SK-N-SH (cell line): ENCODE measurements at regions not wholly inside any gene's neighbourhood (a gene's known extent, or its start where the extent isn't known, plus 50 kb on each side); places are given as distances from the start of the nearest gene placed in this dataset.

Source experiments
- CTCF ChIA-PET: fragments of 300-600, 350-600 bp; formaldehyde crosslinking; extraction: SDS; loops from one replicate; lab custom pipeline; 2021; lab: Yijun Ruan, JAX
- POLR2A ChIA-PET: fragments of 350-600 bp; sonication (Branson Sonifier 250); formaldehyde crosslinking; extraction: SDS; loops from one replicate; lab custom pipeline; 2020; ENCODE audit warnings: antibody characterized with exemption, inconsistent platforms; lab: Yijun Ruan, JAX
- DNase-seq: peaks from one replicate; pipeline ENCODE4 v3.0.0; 2012
- H2AFZ ChIP-seq: fragments of 200-600 bp; sonication (generic); 2 replicates; pipeline ENCODE4 v1.8.1; 2016; ENCODE audit warnings: antibody characterized with exemption, mild to moderate bottlenecking, low read depth
- H3F3A ChIP-seq: fragments of 200-600 bp; sonication (generic); replicated peaks from 2 replicates; pipeline ENCODE3; 2016; ENCODE audit warnings: antibody characterized with exemption, mild to moderate bottlenecking; ENCODE audit not compliant: insufficient read depth
- H3K27ac ChIP-seq, 2 experiments: fragments of 200-500 bp in 1 of 2; fragments of 200-600 bp in 1 of 2; sonication (Bioruptor generic) in 1 of 2; sonication (generic), shearing (Covaris generic) in 1 of 2; 2 replicates each; pipeline versions ENCODE4 v1.5.1 to v1.6.1; 2014 to 2016; ENCODE audit warnings: low read depth in 2 of 2, inconsistent platforms in 1 of 2, low read length in 1 of 2, mild to moderate bottlenecking in 1 of 2, mixed read lengths in 1 of 2
- H3K27me3 ChIP-seq: fragments of 200-600 bp; sonication (generic), shearing (Covaris generic); 2 replicates; pipeline ENCODE4 v1.6.1; 2016; ENCODE audit warnings: mixed run types; ENCODE audit not compliant: insufficient read depth
- H3K36me3 ChIP-seq, 2 experiments: fragments of 200-500 bp in 1 of 2; fragments of 200-600 bp in 1 of 2; sonication (Bioruptor generic) in 1 of 2; sonication (generic) in 1 of 2; replicated peaks in 1 of 2; 2 replicates each; pipeline versions ENCODE3 to v1.5.1; 2014 to 2016; ENCODE audit warnings: low read length in 1 of 2, mild to moderate bottlenecking in 1 of 2; ENCODE audit not compliant: insufficient read depth in 2 of 2, control insufficient read depth in 1 of 2
- H3K4me1 ChIP-seq, 2 experiments: fragments of 200-500 bp in 1 of 2; fragments of 200-600 bp in 1 of 2; sonication (Bioruptor generic) in 1 of 2; sonication (generic), shearing (Covaris generic) in 1 of 2; 2 replicates each; pipeline versions ENCODE4 v1.5.1 to v1.6.1; 2014 to 2016; ENCODE audit warnings: low read depth in 1 of 2, low read length in 1 of 2, mixed run types in 1 of 2; ENCODE audit not compliant: insufficient read depth in 2 of 2, control insufficient read depth in 1 of 2
- H3K4me2 ChIP-seq: fragments of 200-600 bp; sonication (generic), shearing (Covaris generic); 2 replicates; pipeline ENCODE4 v1.6.1; 2017; ENCODE audit warnings: mixed run types
- H3K4me3 ChIP-seq, 2 experiments: fragments of 200-500 bp in 1 of 2; fragments of 200-600 bp in 1 of 2; sonication (Bioruptor generic) in 1 of 2; sonication (generic), shearing (Covaris generic) in 1 of 2; 2 replicates each; pipeline versions ENCODE4 v1.5.1 to v1.8.1; 2014 to 2016; ENCODE audit warnings: low read depth in 2 of 2, inconsistent platforms in 1 of 2, low read length in 1 of 2, mild to moderate bottlenecking in 1 of 2, mixed read lengths in 1 of 2, moderate library complexity in 1 of 2
- H3K79me2 ChIP-seq: fragments of 200-600 bp; sonication (generic); 2 replicates; pipeline ENCODE4 v1.8.1; 2017; ENCODE audit warnings: mild to moderate bottlenecking; ENCODE audit not compliant: insufficient read depth
- H3K9ac ChIP-seq: fragments of 200-600 bp; sonication (generic); 2 replicates; pipeline ENCODE4 v1.6.1; 2017; ENCODE audit warnings: mixed run types
- H3K9me2 ChIP-seq: fragments of 200-600 bp; sonication (generic); 2 replicates; pipeline ENCODE4 v1.6.1; 2017; ENCODE audit warnings: mixed run types
- H3K9me3 ChIP-seq: fragments of 200-600 bp; sonication (generic); 2 replicates; pipeline ENCODE4 v1.6.1; 2017; ENCODE audit warnings: mixed run types, mild to moderate bottlenecking, moderate library complexity
- H4K20me1 ChIP-seq: fragments of 200-600 bp; sonication (generic); 2 replicates; pipeline ENCODE4 v1.6.1; 2017; ENCODE audit warnings: mild to moderate bottlenecking, mixed run types; ENCODE audit not compliant: insufficient read depth
- CHD2 ChIP-seq: fragments of 150-350 bp; IDR thresholded peaks from 2 replicates; pipeline ENCODE4 v1.6.1; 2018; ENCODE audit warnings: low read length; ENCODE audit not compliant: partially characterized antibody
- EP300 ChIP-seq, 2 experiments: IDR thresholded peaks; 2 replicates each; pipeline versions ENCODE4 v1.4.0 to v1.6.1; 2012; ENCODE audit warnings: borderline replicate concordance in 1 of 2, low read depth in 1 of 2, low read length in 1 of 2
- FOSL2 ChIP-seq: IDR thresholded peaks from 2 replicates; pipeline ENCODE4 v1.4.0; 2012; ENCODE audit warnings: low read depth, mild to moderate bottlenecking, moderate library complexity, borderline replicate concordance
- FOXJ3 ChIP-seq: sonication (generic); formaldehyde crosslinking; IDR thresholded peaks from 2 replicates; pipeline ENCODE4 v1.5.1; 2020; ENCODE audit warnings: mild to moderate bottlenecking, missing genetic modification reagents
- GATA2 ChIP-seq: sonication (generic); formaldehyde crosslinking; IDR thresholded peaks from 2 replicates; pipeline ENCODE4 v1.5.0; 2020; ENCODE audit warnings: mild to moderate bottlenecking, missing genetic modification reagents
- MEF2A ChIP-seq: IDR thresholded peaks from 2 replicates; pipeline ENCODE4 v1.4.0; 2012; ENCODE audit warnings: low read depth, borderline replicate concordance
- NFIC ChIP-seq: IDR thresholded peaks from 2 replicates; pipeline ENCODE4 v1.4.0; 2012; ENCODE audit warnings: borderline replicate concordance
- PBX3 ChIP-seq: IDR thresholded peaks from 2 replicates; pipeline ENCODE4; 2012
- RCOR1 ChIP-seq: fragments of 150-350 bp; IDR thresholded peaks from 2 replicates; pipeline ENCODE4 v1.6.1; 2017; ENCODE audit warnings: antibody characterized with exemption, low read length
- RXRA ChIP-seq: IDR thresholded peaks from 2 replicates; pipeline ENCODE4 v1.4.0; 2012; ENCODE audit warnings: low read depth, mild to moderate bottlenecking, borderline replicate concordance
- TCF12 ChIP-seq: IDR thresholded peaks from 2 replicates; pipeline ENCODE4 v1.4.0; 2012
- USF2 ChIP-seq: fragments of 150-350 bp; IDR thresholded peaks from 2 replicates; pipeline ENCODE4 v1.6.1; 2017; ENCODE audit warnings: antibody characterized with exemption, low read length, low read depth, borderline replicate concordance
- WGBS: methylation state at CpG from one replicate; pipeline ENCODE4 v1.1.6; 2017; ENCODE audit warnings: low lambda C conversion rate; 5-methylcytosine and 5-hydroxymethylcytosine counted together
- TF ChIP-seq, protein P1 (sequence below): fragments of 200-600 bp; sonication (generic); IDR thresholded peaks from 2 replicates; pipeline ENCODE4 v1.6.1; 2017; ENCODE audit warnings: antibody characterized with exemption, mild to moderate bottlenecking, moderate library complexity
- TF ChIP-seq, protein P2 (sequence below): IDR thresholded peaks from 2 replicates; pipeline ENCODE4 v1.4.0; 2012; ENCODE audit warnings: low read depth

GRCh38 chr11:77530879-77531278, 57.0 kb upstream of the PAK1 start:
- CTCF ChIA-PET, result interaction anchor here (0.7 to 5.0 kb wide), 9 partner anchors 13 to 404 kb away, joined by 3 to 31 read pairs (median 3); no protein-coding TSS in a partner anchor
- TF ChIP-seq GATA2, result peak; percentile 29; the same call in 1 of the 2 replicates
- TF ChIP-seq, protein P1, sequence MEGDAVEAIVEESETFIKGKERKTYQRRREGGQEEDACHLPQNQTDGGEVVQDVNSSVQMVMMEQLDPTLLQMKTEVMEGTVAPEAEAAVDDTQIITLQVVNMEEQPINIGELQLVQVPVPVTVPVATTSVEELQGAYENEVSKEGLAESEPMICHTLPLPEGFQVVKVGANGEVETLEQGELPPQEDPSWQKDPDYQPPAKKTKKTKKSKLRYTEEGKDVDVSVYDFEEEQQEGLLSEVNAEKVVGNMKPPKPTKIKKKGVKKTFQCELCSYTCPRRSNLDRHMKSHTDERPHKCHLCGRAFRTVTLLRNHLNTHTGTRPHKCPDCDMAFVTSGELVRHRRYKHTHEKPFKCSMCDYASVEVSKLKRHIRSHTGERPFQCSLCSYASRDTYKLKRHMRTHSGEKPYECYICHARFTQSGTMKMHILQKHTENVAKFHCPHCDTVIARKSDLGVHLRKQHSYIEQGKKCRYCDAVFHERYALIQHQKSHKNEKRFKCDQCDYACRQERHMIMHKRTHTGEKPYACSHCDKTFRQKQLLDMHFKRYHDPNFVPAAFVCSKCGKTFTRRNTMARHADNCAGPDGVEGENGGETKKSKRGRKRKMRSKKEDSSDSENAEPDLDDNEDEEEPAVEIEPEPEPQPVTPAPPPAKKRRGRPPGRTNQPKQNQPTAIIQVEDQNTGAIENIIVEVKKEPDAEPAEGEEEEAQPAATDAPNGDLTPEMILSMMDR, result peak; percentile 21; the same call in 1 of the 2 replicates
- TF ChIP-seq EP300 (IDR thresholded peaks at IDR 0.05; ENCODE audit: borderline replicate concordance in 1 of 2, low read depth in 1 of 2, low read length in 1 of 2), result peak in 1 of 2 experiments; percentile 41; a peak in 1 of 4 replicates
- peak; percentile 30 for TF ChIP-seq CHD2
- no peak for TF ChIP-seq TCF12
- TF ChIP-seq NFIC, result no peak
- TF ChIP-seq MEF2A, result no peak
- TF ChIP-seq FOXJ3 (CRISPR knock-in tag), result 0 out of 2 replicates have a peak, but pooled peaks have one; percentile 19
- no peak for TF ChIP-seq RXRA
- peak; percentile 73 for TF ChIP-seq RCOR1
- no peak for TF ChIP-seq PBX3
- no peak for TF ChIP-seq FOSL2
- TF ChIP-seq, protein P2, sequence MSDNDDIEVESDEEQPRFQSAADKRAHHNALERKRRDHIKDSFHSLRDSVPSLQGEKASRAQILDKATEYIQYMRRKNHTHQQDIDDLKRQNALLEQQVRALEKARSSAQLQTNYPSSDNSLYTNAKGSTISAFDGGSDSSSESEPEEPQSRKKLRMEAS, result no peak
- no peak for TF ChIP-seq USF2
- peak; percentile 52 for DNase-seq

More at GRCh38 chr11:77530879-77531278, 57.0 kb upstream of the PAK1 start:
- Histone ChIP-seq H3K4me2 (no peak overlapping the region), H2AFZ (no peak overlapping the region), H3K79me2 (no peaks in the 10 kb centered on the region), H3K27me3 (no peaks in the 10 kb centered on the region), H3K4me3 (no peak overlapping the region), H3K9me2 (no peaks in the 10 kb centered on the region), H3K4me1 (peaks cover 0 to 2% of the 10 kb centered on the region in 2 experiments; a peak in 1 of 4 replicates), H3K27ac (no peak overlapping the region), H3K9ac (no peak overlapping the region), H3K36me3 (no peaks in the 10 kb centered on the region), H4K20me1 (no peaks in the 10 kb centered on the region), H3F3A (no peaks in the 10 kb centered on the region), H3K9me3 (no peaks in the 10 kb centered on the region)
- 22% methylated on average over 1 of the region's 1 CpG for WGBS
- POLR2A ChIA-PET, result no interaction called here
